Colonic mucosa (tissue), 4 donors: ENCODE measurements at regions not wholly inside any gene's neighbourhood (a gene's known extent, or its start where the extent isn't known, plus 50 kb on each side); places are given as distances from the start of the nearest gene placed in this dataset.

Source experiments
- DNase-seq: peaks from one replicate; pipeline ENCODE4 v3.0.0-alpha.2; 2020
- H3K27ac ChIP-seq: fragments of 200-600 bp; one replicate; pipeline ENCODE4 v1.8.0; 2021
- H3K27me3 ChIP-seq: fragments of 200-600 bp; one replicate; pipeline ENCODE4 v1.8.0; 2021
- H3K36me3 ChIP-seq: fragments of 200-600 bp; one replicate; pipeline ENCODE4 v1.8.0; 2021
- H3K4me1 ChIP-seq: fragments of 200-600 bp; one replicate; pipeline ENCODE4 v1.8.0; 2021; ENCODE audit warnings: mild to moderate bottlenecking
- H3K4me3 ChIP-seq: fragments of 200-600 bp; one replicate; pipeline ENCODE4 v1.8.0; 2021
- H3K9ac ChIP-seq, 2 donors: one replicate each; pipeline ENCODE4 v1.7.0; 2013; ENCODE audit warnings: control low read depth in 2 of 2, low read depth in 2 of 2, low read length in 2 of 2
- H3K9me3 ChIP-seq: fragments of 200-600 bp; one replicate; pipeline ENCODE4 v1.8.0; 2021
- CTCF ChIP-seq: fragments of 200-600 bp; IDR thresholded peaks from one replicate; pipeline ENCODE4 v1.8.0; 2022; ENCODE audit warnings: antibody characterized with exemption, mild to moderate bottlenecking
- intact Hi-C: fragments of 100-400 bp; cut with DNase I; formaldehyde crosslinking; loops from one replicate; pipeline ENCODE4 v1.14.1; 2022
- donor health status: healthy.
- donor health status: DM: no; HTN: no; CAD: no.
- donor health status: DM: no; HTN: no; CAD: no.

DNA sequence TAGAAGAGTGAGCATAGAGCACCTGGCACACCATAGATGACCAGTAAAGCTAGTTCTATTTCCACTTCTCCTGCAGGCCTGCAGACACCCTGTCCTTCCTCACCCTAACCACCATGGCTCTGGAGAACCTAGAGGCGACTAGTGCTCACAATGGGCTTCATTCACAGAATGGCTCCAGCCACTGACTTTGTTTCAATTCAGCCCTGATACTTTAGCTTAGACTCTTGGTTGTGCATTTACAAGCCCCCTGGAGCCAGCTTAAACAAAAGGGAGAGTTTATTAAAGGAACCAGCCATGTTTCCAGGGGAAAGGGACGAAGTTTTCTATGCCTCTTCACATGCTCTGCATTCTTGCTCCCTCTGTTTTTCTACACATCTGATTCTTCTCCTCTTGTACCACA is 123.7 kb downstream of the NAV1 start:
- intact Hi-C loops = no loop called here
- H3K4me1 ChIP-seq = no peaks in the 10 kb centered on the region
- no peaks in the 10 kb centered on the region for H3K27me3 ChIP-seq
- DNase-seq = no peak
- no peak overlapping the region for H3K4me3 ChIP-seq
- no peak overlapping the region for H3K9ac ChIP-seq
- TF ChIP-seq CTCF = no peak
- no peak overlapping the region for H3K27ac ChIP-seq
- H3K9me3 ChIP-seq = no peaks in the 10 kb centered on the region
- H3K36me3 ChIP-seq = no peaks in the 10 kb centered on the region

DNA sequence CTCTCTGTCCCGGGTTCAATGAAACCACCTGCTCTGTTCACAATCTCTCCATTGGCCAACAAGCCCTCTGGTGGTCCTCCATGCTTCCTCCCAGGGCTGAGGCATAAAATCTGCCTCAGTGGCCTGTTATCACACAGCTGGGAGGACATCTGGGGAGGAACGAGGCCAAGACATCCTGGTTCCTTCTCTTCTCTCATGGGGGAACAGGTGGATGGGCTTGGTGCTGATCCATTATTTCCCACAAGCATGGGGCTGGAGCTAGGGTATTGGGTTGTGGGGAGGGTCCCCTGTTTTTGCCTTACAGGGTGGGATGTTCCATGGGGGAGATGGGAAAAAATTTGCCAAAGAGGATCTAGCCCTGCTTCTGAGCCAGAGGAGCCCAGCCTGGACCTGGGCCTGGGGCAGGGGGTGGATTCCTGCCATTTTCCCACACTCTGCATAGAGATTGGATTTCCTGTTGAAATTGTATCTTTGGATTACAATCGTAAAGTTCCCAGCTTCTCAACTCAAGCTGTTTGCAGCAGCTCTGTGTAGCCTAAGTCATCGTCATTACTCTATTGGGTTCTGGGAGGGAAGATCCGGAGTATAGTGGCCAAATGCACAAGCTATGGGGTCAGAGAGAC is 124.7 kb downstream of the NAV1 start:
- no peaks in the 10 kb centered on the region for H3K27me3 ChIP-seq
- no peaks in the 10 kb centered on the region for H3K36me3 ChIP-seq
- no peaks in the 10 kb centered on the region for H3K4me1 ChIP-seq
- no peak overlapping the region for H3K9ac ChIP-seq
- H3K9me3 ChIP-seq = no peaks in the 10 kb centered on the region
- H3K27ac ChIP-seq = no peak overlapping the region
- no peak overlapping the region for H3K4me3 ChIP-seq
- intact Hi-C loops = no loop called here
- TF ChIP-seq CTCF = no peak
- DNase-seq = no peak

- intact Hi-C loops = no loop called here
- Histone ChIP-seq H3K27ac (no peak overlapping the region), H3K9me3 (no peaks in the 10 kb centered on the region), H3K4me1 (no peaks in the 10 kb centered on the region), H3K27me3 (no peaks in the 10 kb centered on the region), H3K36me3 (no peaks in the 10 kb centered on the region), H3K4me3 (no peak overlapping the region), H3K9ac (peak overlapping the region in 1 of 2 donors; percentile 2)
- TF ChIP-seq CTCF = no peak
- DNase-seq = no peak
These were observed 126.1 kb downstream of the NAV1 start for GRCh38 chr1:201665036-201665435.

DNA sequence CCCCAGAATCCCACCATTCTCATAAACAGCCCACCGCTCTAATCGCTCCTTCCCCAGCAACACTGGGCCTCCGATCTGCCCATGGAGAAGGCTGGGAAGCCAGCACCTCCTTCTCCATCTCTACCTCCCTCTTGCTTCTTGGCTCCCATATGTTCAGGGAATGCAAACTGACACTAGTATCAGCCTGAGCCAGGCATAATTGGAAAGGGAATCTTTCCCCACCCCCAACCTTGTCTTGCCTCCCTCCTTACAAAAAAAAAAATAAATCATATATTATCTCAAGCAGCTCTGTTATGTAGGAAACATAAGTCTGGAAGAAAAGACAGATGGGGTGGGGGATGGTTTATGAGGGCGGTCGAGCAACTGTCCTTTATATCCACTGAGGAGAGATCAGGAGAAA is 127.2 kb downstream of the NAV1 start:
- Histone ChIP-seq H3K36me3 (no peaks in the 10 kb centered on the region), H3K4me1 (no peaks in the 10 kb centered on the region), H3K27me3 (no peaks in the 10 kb centered on the region), H3K4me3 (no peak overlapping the region), H3K27ac (no peak overlapping the region), H3K9me3 (no peaks in the 10 kb centered on the region), H3K9ac (no peak overlapping the region)
- TF ChIP-seq CTCF = no peak
- no peak for DNase-seq
- intact Hi-C loops = no loop called here

DNA sequence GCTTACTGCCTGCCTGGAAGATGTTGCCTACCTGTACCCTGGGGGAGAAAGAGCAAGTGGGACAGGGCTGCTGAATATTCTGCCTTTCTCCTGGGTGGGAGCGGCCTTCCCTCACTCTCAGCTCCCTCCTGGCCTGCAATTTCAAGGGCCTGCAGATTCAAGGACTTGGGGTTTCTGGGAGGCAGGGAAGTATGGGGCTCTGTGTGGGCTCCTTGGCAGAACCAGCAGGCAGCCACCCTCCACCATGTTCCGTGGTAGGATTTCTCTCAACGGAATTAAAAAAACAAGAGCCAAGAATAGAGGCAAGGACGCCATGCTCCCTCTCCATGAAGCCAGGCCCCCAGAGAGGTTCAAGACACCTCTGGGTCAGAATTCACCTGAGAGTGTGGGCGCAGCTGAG is 127.7 kb downstream of the NAV1 start:
- no peak overlapping the region for H3K4me3 ChIP-seq
- intact Hi-C loops = no loop called here
- TF ChIP-seq CTCF = no peak
- no peaks in the 10 kb centered on the region for H3K4me1 ChIP-seq
- H3K9me3 ChIP-seq = no peaks in the 10 kb centered on the region
- no peak overlapping the region for H3K9ac ChIP-seq
- no peaks in the 10 kb centered on the region for H3K27me3 ChIP-seq
- H3K27ac ChIP-seq = no peak overlapping the region
- no peaks in the 10 kb centered on the region for H3K36me3 ChIP-seq
- DNase-seq = no peak

GRCh38 chr1:201667479-201667878 is 128.6 kb downstream of the NAV1 start:
- intact Hi-C loops = no loop called here
- TF ChIP-seq CTCF = no peak

More at GRCh38 chr1:201667479-201667878, 128.6 kb downstream of the NAV1 start:
- Histone ChIP-seq H3K9me3 (no peaks in the 10 kb centered on the region), H3K4me3 (no peak overlapping the region), H3K27ac (no peak overlapping the region), H3K9ac (no peak overlapping the region), H3K4me1 (no peaks in the 10 kb centered on the region), H3K36me3 (no peaks in the 10 kb centered on the region), H3K27me3 (no peaks in the 10 kb centered on the region)
- no peak for DNase-seq
